ENCODE measurements at regions not wholly inside any gene's neighbourhood (a gene's known extent, or its start where the extent isn't known, plus 50 kb on each side); places are given as distances from the start of the nearest gene placed in this dataset.
"Not testable (repeated sequence)": the region's sequence is repeated elsewhere in the genome, so short reads cannot be mapped to it uniquely, and the experiment has no call there.

- DNase-seq (ENCODE audit: low read depth in 2 of 2) = no peak
These were observed 151.1 kb downstream of the CTTN start for GRCh38 chr11:70549386-70549785.

- no peak for DNase-seq (ENCODE audit: low read depth in 2 of 2)
These were observed 151.5 kb downstream of the CTTN start for GRCh38 chr11:70549796-70550195.

- no peak for DNase-seq (ENCODE audit: low read depth in 2 of 2)
These were observed 152.3 kb downstream of the CTTN start for GRCh38 chr11:70550456-70551195.

GRCh38 chr11:70551351-70552166 lies 153.2 kb downstream of the CTTN start:
- DNase-seq (ENCODE audit: low read depth in 2 of 2) = no peak

- DNase-seq (ENCODE audit: low read depth in 2 of 2) = no peak
These were observed 154.1 kb downstream of the CTTN start for GRCh38 chr11:70552167-70553150.

GRCh38 chr11:70555078-70555477 lies 156.7 kb downstream of the CTTN start:
- no peak for DNase-seq (ENCODE audit: low read depth in 2 of 2)

- no peak for DNase-seq (ENCODE audit: low read depth in 2 of 2)
These were observed 158.8 kb downstream of the CTTN start for GRCh38 chr11:70556884-70557741.

- no peak for DNase-seq (ENCODE audit: low read depth in 2 of 2)
These were observed 159.6 kb downstream of the CTTN start for GRCh38 chr11:70557742-70558485.

- DNase-seq (ENCODE audit: low read depth in 2 of 2) = no peak
These were observed 160.4 kb downstream of the CTTN start for GRCh38 chr11:70558681-70559080.

- no peak for DNase-seq (ENCODE audit: low read depth in 2 of 2)
These were observed 161.2 kb downstream of the CTTN start for GRCh38 chr11:70559516-70559915.

GRCh38 chr11:70560621-70561020 lies 162.3 kb downstream of the CTTN start:
- not testable (repeated sequence) for DNase-seq (ENCODE audit: low read depth in 2 of 2)

- no peak for DNase-seq (ENCODE audit: low read depth in 2 of 2)
These were observed 168.6 kb downstream of the CTTN start for GRCh38 chr11:70566768-70567530.

GRCh38 chr11:70567680-70568034 lies 169.3 kb downstream of the CTTN start:
- no peak for DNase-seq (ENCODE audit: low read depth in 2 of 2)

- DNase-seq (ENCODE audit: low read depth in 2 of 2) = no peak
These were observed 169.9 kb downstream of the CTTN start for GRCh38 chr11:70568035-70568813.

- DNase-seq (ENCODE audit: low read depth in 2 of 2) = no peak
These were observed 170.7 kb downstream of the CTTN start for GRCh38 chr11:70568814-70569617.

- no peak for DNase-seq (ENCODE audit: low read depth in 2 of 2)
These were observed 171.2 kb downstream of the CTTN start for GRCh38 chr11:70569618-70569890.

- no peak for DNase-seq (ENCODE audit: low read depth in 2 of 2)
These were observed 171.8 kb downstream of the CTTN start for GRCh38 chr11:70569996-70570692.

Data from stimulated activated CD4-positive, alpha-beta T cell treated with anti-CD3 and anti-CD28 coated beads, Interleukin-15, amount 100 ng/mL, for 48 hours (primary cell).